IMR-90 (cell line): ENCODE measurements at regions not wholly inside any gene's neighbourhood (a gene's known extent, or its start where the extent isn't known, plus 50 kb on each side); places are given as distances from the start of the nearest gene placed in this dataset.

Source experiments
- BHLHE40 ChIP-seq: fragments of 150-350 bp; IDR thresholded peaks from 2 replicates; pipeline ENCODE4 v1.6.1; 2016; ENCODE audit warnings: mild to moderate bottlenecking, low read depth, low read length
- CEBPB ChIP-seq: IDR thresholded peaks from 2 replicates; pipeline ENCODE4 v1.6.1; 2012; ENCODE audit warnings: low read depth, low read length, improper control_type of control experiment
- CHD1 ChIP-seq: IDR thresholded peaks from 2 replicates; pipeline ENCODE4 v1.6.1; 2012; ENCODE audit warnings: low read depth, low read length, improper control_type of control experiment
- MAZ ChIP-seq: IDR thresholded peaks from 2 replicates; pipeline ENCODE4 v1.6.1; 2012; ENCODE audit warnings: low read depth, mild to moderate bottlenecking, low read length, improper control_type of control experiment, moderate library complexity, borderline replicate concordance
- MXI1 ChIP-seq: IDR thresholded peaks from 2 replicates; pipeline ENCODE4 v1.6.1; 2012; ENCODE audit warnings: low read depth, mild to moderate bottlenecking, low read length, moderate library complexity, borderline replicate concordance
- POLR2A ChIP-seq: IDR thresholded peaks from 2 replicates; pipeline ENCODE4 v1.6.1; 2012; ENCODE audit warnings: mild to moderate bottlenecking, low read depth, low read length
- RAD21 ChIP-seq: IDR thresholded peaks from 2 replicates; pipeline ENCODE4 v1.6.1; 2012; ENCODE audit warnings: low read length, improper control_type of control experiment
- RFX5 ChIP-seq: IDR thresholded peaks from 2 replicates; pipeline ENCODE4 v1.8.0; 2012; ENCODE audit warnings: low read depth, mild to moderate bottlenecking, low read length, moderate library complexity
- SMC3 ChIP-seq: fragments of 150-350 bp; IDR thresholded peaks from 2 replicates; pipeline ENCODE4 v1.6.1; 2016; ENCODE audit warnings: low read depth, mild to moderate bottlenecking, antibody characterized with exemption, low read length, moderate library complexity
- USF2 ChIP-seq: fragments of 150-350 bp; IDR thresholded peaks from 2 replicates; pipeline ENCODE4 v1.6.1; 2017; ENCODE audit warnings: mild to moderate bottlenecking, antibody characterized with exemption, low read length, low read depth
- TF ChIP-seq, protein P1 (sequence below): conservative IDR thresholded peaks from 2 replicates; pipeline ENCODE4 v1.5.1; 2012; ENCODE audit warnings: mild to moderate bottlenecking, low read depth, low read length, improper control_type of control experiment
- TF ChIP-seq, protein P2 (sequence below): fragments of 150-350 bp; IDR thresholded peaks from 2 replicates; pipeline ENCODE4 v1.6.1; 2016; ENCODE audit warnings: low read depth, mild to moderate bottlenecking, low read length, moderate library complexity, borderline replicate concordance

GRCh38 chr18:28523758-28524475 lies 347.0 kb upstream of the CDH2 start:
- TF ChIP-seq, protein P1, sequence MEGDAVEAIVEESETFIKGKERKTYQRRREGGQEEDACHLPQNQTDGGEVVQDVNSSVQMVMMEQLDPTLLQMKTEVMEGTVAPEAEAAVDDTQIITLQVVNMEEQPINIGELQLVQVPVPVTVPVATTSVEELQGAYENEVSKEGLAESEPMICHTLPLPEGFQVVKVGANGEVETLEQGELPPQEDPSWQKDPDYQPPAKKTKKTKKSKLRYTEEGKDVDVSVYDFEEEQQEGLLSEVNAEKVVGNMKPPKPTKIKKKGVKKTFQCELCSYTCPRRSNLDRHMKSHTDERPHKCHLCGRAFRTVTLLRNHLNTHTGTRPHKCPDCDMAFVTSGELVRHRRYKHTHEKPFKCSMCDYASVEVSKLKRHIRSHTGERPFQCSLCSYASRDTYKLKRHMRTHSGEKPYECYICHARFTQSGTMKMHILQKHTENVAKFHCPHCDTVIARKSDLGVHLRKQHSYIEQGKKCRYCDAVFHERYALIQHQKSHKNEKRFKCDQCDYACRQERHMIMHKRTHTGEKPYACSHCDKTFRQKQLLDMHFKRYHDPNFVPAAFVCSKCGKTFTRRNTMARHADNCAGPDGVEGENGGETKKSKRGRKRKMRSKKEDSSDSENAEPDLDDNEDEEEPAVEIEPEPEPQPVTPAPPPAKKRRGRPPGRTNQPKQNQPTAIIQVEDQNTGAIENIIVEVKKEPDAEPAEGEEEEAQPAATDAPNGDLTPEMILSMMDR: no peak
- TF ChIP-seq RFX5: no peak
- no peak for TF ChIP-seq POLR2A
- TF ChIP-seq MAZ: no peak
- no peak for TF ChIP-seq RAD21
- no peak for TF ChIP-seq CHD1
- no peak for TF ChIP-seq CEBPB
- no peak for TF ChIP-seq SMC3
- no peak for TF ChIP-seq USF2
- TF ChIP-seq, protein P2, sequence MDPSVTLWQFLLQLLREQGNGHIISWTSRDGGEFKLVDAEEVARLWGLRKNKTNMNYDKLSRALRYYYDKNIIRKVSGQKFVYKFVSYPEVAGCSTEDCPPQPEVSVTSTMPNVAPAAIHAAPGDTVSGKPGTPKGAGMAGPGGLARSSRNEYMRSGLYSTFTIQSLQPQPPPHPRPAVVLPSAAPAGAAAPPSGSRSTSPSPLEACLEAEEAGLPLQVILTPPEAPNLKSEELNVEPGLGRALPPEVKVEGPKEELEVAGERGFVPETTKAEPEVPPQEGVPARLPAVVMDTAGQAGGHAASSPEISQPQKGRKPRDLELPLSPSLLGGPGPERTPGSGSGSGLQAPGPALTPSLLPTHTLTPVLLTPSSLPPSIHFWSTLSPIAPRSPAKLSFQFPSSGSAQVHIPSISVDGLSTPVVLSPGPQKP: no peak
- no peak for TF ChIP-seq BHLHE40
- TF ChIP-seq MXI1: no peak
